A549 (cell line): ENCODE measurements at regions not wholly inside any gene's neighbourhood (a gene's known extent, or its start where the extent isn't known, plus 50 kb on each side); places are given as distances from the start of the nearest gene placed in this dataset.

Source experiments
- ATAC-seq, 2 experiments: fragments of 200-7000 bp in 1 of 2; fragments of >200 bp in 1 of 2; cut with Nextera tagmentation in 1 of 2; cut with Tn5 transposase in 1 of 2; 3 replicates each; pipeline versions ENCODE4 v1.8.0 to v1.9.1; 2018 to 2020; ENCODE audit warnings: mild to moderate bottlenecking in 1 of 2, moderate library complexity in 1 of 2
- CTCF ChIA-PET: fragments of 300-600 bp; sonication (Branson Sonifier 250); formaldehyde crosslinking; extraction: SDS; loops from one replicate; lab custom pipeline; 2021; ENCODE audit warnings: antibody characterized with exemption, inconsistent platforms; lab: Yijun Ruan, JAX
- POLR2A ChIA-PET: fragments of 350-600 bp; formaldehyde crosslinking; extraction: SDS; loops from one replicate; lab custom pipeline; 2021; ENCODE audit warnings: antibody characterized with exemption, inconsistent platforms; lab: Yijun Ruan, JAX
- DNase-seq, 2 experiments: peaks; one replicate each; pipeline versions ENCODE4 v3.0.0 to v3.0.0-alpha.2; 2011 to 2016; ENCODE audit warnings: low read depth in 1 of 2, low spot score in 1 of 2
- FAIRE-seq: peaks from 2 replicates; lab custom pipeline; 2011; peaks lifted over from hg19 to GRCh38; lab: Jason Lieb, UNC
- H3K27ac ChIP-seq, 2 experiments: fragments of >200 bp; sonication (Bioruptor Twin); formaldehyde crosslinking; 3 replicates each; pipeline ENCODE4 v1.5.1; 2016 to 2017
- H3K4me1 ChIP-seq: fragments of >200 bp; sonication (Bioruptor Twin); formaldehyde crosslinking; 3 replicates; pipeline ENCODE4 v1.6.1; 2016
- H3K4me2 ChIP-seq: fragments of >200 bp; sonication (Bioruptor Twin); formaldehyde crosslinking; 3 replicates; pipeline ENCODE4 v1.6.1; 2016
- H3K4me3 ChIP-seq: fragments of >200 bp; sonication (Bioruptor Twin); formaldehyde crosslinking; 3 replicates; pipeline ENCODE4 v1.5.1; 2016
- H3K9me3 ChIP-seq: fragments of >200 bp; sonication (Bioruptor Twin); formaldehyde crosslinking; 3 replicates; pipeline ENCODE4 v1.6.1; 2016
- BHLHE40 ChIP-seq: IDR thresholded peaks from 2 replicates; pipeline ENCODE4 v1.6.1; 2012; ENCODE audit warnings: low read depth, low read length, inconsistent platforms
- CBX2 ChIP-seq: fragments of 200-600 bp; sonication (generic); IDR thresholded peaks from 2 replicates; pipeline ENCODE4 v1.6.1; 2016; ENCODE audit warnings: low read depth, mild to moderate bottlenecking, borderline replicate concordance
- CBX8 ChIP-seq: fragments of 200-600 bp; sonication (generic); IDR thresholded peaks from 2 replicates; pipeline ENCODE4 v1.6.1; 2016
- CHD4 ChIP-seq: fragments of 200-600 bp; sonication (generic); IDR thresholded peaks from 2 replicates; pipeline ENCODE4 v1.6.1; 2016; ENCODE audit warnings: antibody characterized with exemption, mild to moderate bottlenecking, borderline replicate concordance
- EHF ChIP-seq: fragments of 250-450 bp; sonication (Bioruptor Pico); IDR thresholded peaks from 2 replicates; pipeline ENCODE4 v1.5.0; 2020; ENCODE audit warnings: mild to moderate bottlenecking
- EP300 ChIP-seq, 2 experiments: fragments of >200 bp; sonication (Bioruptor Twin); formaldehyde crosslinking; IDR thresholded peaks; 2 replicates in 1 of 2; 3 replicates in 1 of 2; pipeline ENCODE4 v1.6.1; 2016 to 2017
- FOSB ChIP-seq: fragments of 250-450 bp; sonication (Bioruptor Pico); IDR thresholded peaks from 2 replicates; pipeline ENCODE4 v1.5.0; 2020; ENCODE audit warnings: mild to moderate bottlenecking, moderate library complexity
- GATA3 ChIP-seq: IDR thresholded peaks from 2 replicates; pipeline ENCODE4 v1.6.1; 2012; ENCODE audit warnings: borderline replicate concordance
- HDAC2 ChIP-seq: fragments of 200-600 bp; sonication (generic); IDR thresholded peaks from 2 replicates; pipeline ENCODE4 v1.6.1; 2016
- HEYL ChIP-seq: fragments of 250-450 bp; sonication (Bioruptor Pico); IDR thresholded peaks from 2 replicates; pipeline ENCODE4 v1.8.0; 2021; ENCODE audit warnings: mild to moderate bottlenecking, moderate library complexity
- HOXA7 ChIP-seq: fragments of 250-450 bp; sonication (Bioruptor Pico); IDR thresholded peaks from 2 replicates; pipeline ENCODE4 v1.5.0; 2020; ENCODE audit warnings: mild to moderate bottlenecking, moderate library complexity
- JUNB ChIP-seq: fragments of >200 bp; sonication (Bioruptor Twin); formaldehyde crosslinking; IDR thresholded peaks from 2 replicates; pipeline ENCODE4 v1.6.1; 2016
- KDM1A ChIP-seq: fragments of 200-600 bp; sonication (generic); IDR thresholded peaks from 2 replicates; pipeline ENCODE4 v1.6.1; 2016; ENCODE audit warnings: low read depth, mild to moderate bottlenecking
- MAX ChIP-seq: IDR thresholded peaks from 2 replicates; pipeline ENCODE4 v1.6.1; 2012
- MAZ ChIP-seq: fragments of 150-350 bp; IDR thresholded peaks from 2 replicates; pipeline ENCODE4 v1.6.1; 2014; ENCODE audit warnings: antibody characterized with exemption, low read depth, low read length, borderline replicate concordance
- NFE2L2 ChIP-seq: fragments of 150-350 bp; conservative IDR thresholded peaks from 2 replicates; pipeline ENCODE4 v1.6.1; 2014; ENCODE audit warnings: low read length
- NR3C1 ChIP-seq: fragments of >200 bp; sonication (Bioruptor Twin); formaldehyde crosslinking; IDR thresholded peaks from 3 replicates; pipeline ENCODE4 v1.6.1; 2017
- PBX3 ChIP-seq: IDR thresholded peaks from 2 replicates; pipeline ENCODE4 v1.6.1; 2012
- POLR2A ChIP-seq: IDR thresholded peaks from 2 replicates; pipeline ENCODE4 v1.6.1; 2012; ENCODE audit warnings: mild to moderate bottlenecking, low read length
- RAD21 ChIP-seq, 2 experiments: fragments of >200 bp in 1 of 2; sonication (Bioruptor Twin) in 1 of 2; formaldehyde crosslinking in 1 of 2; IDR thresholded peaks in 1 of 2; conservative IDR thresholded peaks in 1 of 2; 2 replicates in 1 of 2; 3 replicates in 1 of 2; pipeline ENCODE4 v1.6.1; 2012 to 2018; ENCODE audit warnings: inconsistent platforms in 1 of 2
- RARB ChIP-seq: fragments of 250-450 bp; sonication (Bioruptor Pico); IDR thresholded peaks from 2 replicates; pipeline ENCODE4 v1.8.0; 2021; ENCODE audit warnings: mild to moderate bottlenecking, moderate library complexity
- RCOR1 ChIP-seq: fragments of 150-350 bp; IDR thresholded peaks from 2 replicates; pipeline ENCODE4 v1.6.1; 2014; ENCODE audit warnings: antibody characterized with exemption, low read length, low read depth
- RFX5 ChIP-seq: fragments of 450-650 bp; IDR thresholded peaks from 2 replicates; pipeline ENCODE4 v1.7.1; 2014; ENCODE audit warnings: antibody characterized with exemption, mild to moderate bottlenecking, moderate library complexity
- RNF2 ChIP-seq: fragments of 200-600 bp; sonication (generic); IDR thresholded peaks from 2 replicates; pipeline ENCODE4 v1.6.1; 2016; ENCODE audit warnings: low read depth, mild to moderate bottlenecking, antibody characterized with exemption, moderate library complexity, borderline replicate concordance
- SMC3 ChIP-seq: fragments of >200 bp; sonication (Bioruptor Twin); formaldehyde crosslinking; IDR thresholded peaks from 3 replicates; pipeline ENCODE4 v1.6.1; 2018; ENCODE audit warnings: inconsistent platforms
- SREBF2 ChIP-seq: fragments of 450-650 bp; IDR thresholded peaks from 2 replicates; pipeline ENCODE4 v1.6.1; 2014; ENCODE audit warnings: mild to moderate bottlenecking, moderate library complexity
- TFCP2L1 ChIP-seq: fragments of 250-450 bp; sonication (Bioruptor Pico); IDR thresholded peaks from 2 replicates; pipeline ENCODE4 v1.5.0; 2021; ENCODE audit warnings: mild to moderate bottlenecking
- ZFP36 ChIP-seq: fragments of 450-650 bp; IDR thresholded peaks from 2 replicates; pipeline ENCODE4 v1.6.1; 2014; ENCODE audit warnings: borderline replicate concordance; ENCODE audit not compliant: partially characterized antibody
- WGBS: methylation state at CpG from one replicate; pipeline ENCODE4 v1.1.6; 2017; ENCODE audit errors: missing lambda C conversion rate; 5-methylcytosine and 5-hydroxymethylcytosine counted together
- TF ChIP-seq, protein P1 (sequence below): fragments of >200 bp; sonication (Bioruptor Twin); formaldehyde crosslinking; IDR thresholded peaks from 3 replicates; pipeline ENCODE4 v1.5.1; 2016
- TF ChIP-seq, protein P2 (sequence below): fragments of >200 bp; sonication (Bioruptor Twin); formaldehyde crosslinking; IDR thresholded peaks from 2 replicates; pipeline ENCODE4 v1.6.1; 2016
- TF ChIP-seq, protein P3 (sequence below): fragments of 150-350 bp; IDR thresholded peaks from 2 replicates; pipeline ENCODE4 v1.6.1; 2014; ENCODE audit warnings: low read depth, mild to moderate bottlenecking, low read length

DNA sequence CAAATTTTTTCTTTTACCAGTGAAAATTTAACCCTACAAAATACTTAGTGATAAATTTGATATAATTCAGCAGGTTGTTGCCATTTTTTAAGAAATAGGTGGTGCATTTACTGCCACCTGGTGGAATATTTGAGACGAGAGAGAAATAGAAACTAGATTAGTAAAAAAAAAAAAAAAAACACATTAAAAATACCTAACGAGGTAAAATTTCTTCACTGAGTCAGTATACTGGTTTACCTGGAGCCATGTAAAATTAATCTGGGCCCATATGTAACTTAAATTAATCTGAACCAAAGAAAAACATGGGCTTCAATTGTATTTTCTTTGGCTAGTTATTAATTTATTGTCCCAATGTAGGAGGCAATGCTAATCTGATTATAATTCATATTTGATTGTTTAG lies 520.8 kb downstream of the EPM2A start:
- 3% methylated on average over 2 of the region's 2 CpGs for WGBS
- H3K27ac ChIP-seq, result no peak overlapping the region
- ATAC-seq, result no peak
- DNase-seq, result peak in 1 of 2 experiments; percentile 13
- no peak for FAIRE-seq
- ChIA-PET POLR2A (no interaction called here), CTCF (interaction anchor here (1.7 to 2.1 kb wide), 2 partner anchors 8 to 11 kb away, joined by 5 to 6 read pairs; no protein-coding TSS in a partner anchor)
- H3K4me1 ChIP-seq, result no peaks in the 10 kb centered on the region
- no peak overlapping the region for H3K4me3 ChIP-seq
- H3K4me2 ChIP-seq, result peak overlapping the region; percentile 31; the same call in 1 of the 3 replicates
- H3K9me3 ChIP-seq, result no peaks in the 10 kb centered on the region
- TF ChIP-seq RAD21 (conservative IDR thresholded peaks at IDR 0.05 in 1 of 2, IDR thresholded peaks at IDR 0.05 in 1 of 2) (peak; percentile 46 to 67), HEYL (CRISPR knock-in tag) (no peak), SMC3 (peak; percentile 71)
- TF ChIP-seq, protein P1, sequence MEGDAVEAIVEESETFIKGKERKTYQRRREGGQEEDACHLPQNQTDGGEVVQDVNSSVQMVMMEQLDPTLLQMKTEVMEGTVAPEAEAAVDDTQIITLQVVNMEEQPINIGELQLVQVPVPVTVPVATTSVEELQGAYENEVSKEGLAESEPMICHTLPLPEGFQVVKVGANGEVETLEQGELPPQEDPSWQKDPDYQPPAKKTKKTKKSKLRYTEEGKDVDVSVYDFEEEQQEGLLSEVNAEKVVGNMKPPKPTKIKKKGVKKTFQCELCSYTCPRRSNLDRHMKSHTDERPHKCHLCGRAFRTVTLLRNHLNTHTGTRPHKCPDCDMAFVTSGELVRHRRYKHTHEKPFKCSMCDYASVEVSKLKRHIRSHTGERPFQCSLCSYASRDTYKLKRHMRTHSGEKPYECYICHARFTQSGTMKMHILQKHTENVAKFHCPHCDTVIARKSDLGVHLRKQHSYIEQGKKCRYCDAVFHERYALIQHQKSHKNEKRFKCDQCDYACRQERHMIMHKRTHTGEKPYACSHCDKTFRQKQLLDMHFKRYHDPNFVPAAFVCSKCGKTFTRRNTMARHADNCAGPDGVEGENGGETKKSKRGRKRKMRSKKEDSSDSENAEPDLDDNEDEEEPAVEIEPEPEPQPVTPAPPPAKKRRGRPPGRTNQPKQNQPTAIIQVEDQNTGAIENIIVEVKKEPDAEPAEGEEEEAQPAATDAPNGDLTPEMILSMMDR, result peak; percentile 63

- POLR2A ChIA-PET, result no interaction called here
- FAIRE-seq (no peak), DNase-seq (no peak), ATAC-seq (no peak)
- Histone ChIP-seq H3K4me2 (no peak overlapping the region), H3K9me3 (no peaks in the 10 kb centered on the region), H3K4me3 (no peak overlapping the region), H3K4me1 (no peaks in the 10 kb centered on the region), H3K27ac (no peak overlapping the region)
- TF ChIP-seq CBX2 (no peak), SREBF2 (no peak), RAD21 (conservative IDR thresholded peaks at IDR 0.05 in 1 of 2, IDR thresholded peaks at IDR 0.05 in 1 of 2) (no peak), MAZ (no peak), CBX8 (no peak), RCOR1 (no peak), JUNB (no peak), GATA3 (no peak), HEYL (CRISPR knock-in tag) (no peak), HOXA7 (CRISPR knock-in tag) (no peak), POLR2A (no peak), NR3C1 (no peak), ZFP36 (no peak)
- TF ChIP-seq, protein P2, sequence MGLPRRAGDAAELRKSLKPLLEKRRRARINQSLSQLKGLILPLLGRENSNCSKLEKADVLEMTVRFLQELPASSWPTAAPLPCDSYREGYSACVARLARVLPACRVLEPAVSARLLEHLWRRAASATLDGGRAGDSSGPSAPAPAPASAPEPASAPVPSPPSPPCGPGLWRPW, result no peak
- CTCF ChIA-PET, result no interaction called here
- 73% methylated on average over 3 of the region's 3 CpGs for WGBS
Measured at GRCh38 chr6:145224450-145224849, 510.9 kb downstream of the EPM2A start.

- H3K27ac ChIP-seq, result no peak overlapping the region
- FAIRE-seq, result no peak
- no peak overlapping the region for H3K4me2 ChIP-seq
- ChIA-PET POLR2A (no interaction called here), CTCF (no interaction called here)
- 22% methylated on average over 3 of the region's 3 CpGs for WGBS
- no peaks in the 10 kb centered on the region for H3K9me3 ChIP-seq
- no peak overlapping the region for H3K4me3 ChIP-seq
- DNase-seq, result no peak
- no peaks in the 10 kb centered on the region for H3K4me1 ChIP-seq
- no peak for TF ChIP-seq FOSB (CRISPR knock-in tag)
- ATAC-seq, result no peak
Measured at GRCh38 chr6:145225500-145225899, 509.8 kb downstream of the EPM2A start.

DNA sequence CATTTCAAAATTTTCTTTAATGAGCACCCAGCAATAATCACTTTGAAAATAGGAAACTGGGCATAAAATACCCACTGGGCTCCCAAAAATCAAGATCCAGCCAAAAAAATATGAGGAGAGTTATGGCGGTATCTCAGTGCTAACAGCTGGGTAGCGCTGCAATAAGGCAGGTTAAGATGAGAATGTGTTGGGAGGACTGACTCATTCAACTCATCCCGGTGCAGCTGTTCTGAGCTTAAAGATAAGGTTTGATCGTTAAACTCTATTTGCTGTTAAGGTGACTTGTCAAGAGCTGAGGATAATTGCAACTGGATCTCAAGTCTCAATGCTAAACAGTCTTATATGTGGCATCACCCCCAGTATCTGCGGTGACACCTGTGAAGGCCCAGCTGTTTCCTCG lies 507.7 kb downstream of the EPM2A start:
- FAIRE-seq, result no peak
- DNase-seq, result no peak
- Histone ChIP-seq H3K4me2 (no peak overlapping the region), H3K4me1 (no peaks in the 10 kb centered on the region), H3K9me3 (no peaks in the 10 kb centered on the region), H3K27ac (no peak overlapping the region), H3K4me3 (no peak overlapping the region)
- CTCF ChIA-PET, result no interaction called here
- TF ChIP-seq MAZ (no peak), NFE2L2 (no peak), MAX (no peak), SREBF2 (no peak), PBX3 (no peak), EP300 (IDR thresholded peaks at IDR 0.05) (no peak), JUNB (no peak), CBX8 (no peak), RFX5 (no peak), TFCP2L1 (CRISPR knock-in tag) (no peak), HEYL (CRISPR knock-in tag) (no peak), EHF (CRISPR knock-in tag) (no peak), RARB (no peak), HDAC2 (no peak), CHD4 (no peak), KDM1A (no peak), BHLHE40 (no peak), RNF2 (no peak)
- TF ChIP-seq, protein P3, sequence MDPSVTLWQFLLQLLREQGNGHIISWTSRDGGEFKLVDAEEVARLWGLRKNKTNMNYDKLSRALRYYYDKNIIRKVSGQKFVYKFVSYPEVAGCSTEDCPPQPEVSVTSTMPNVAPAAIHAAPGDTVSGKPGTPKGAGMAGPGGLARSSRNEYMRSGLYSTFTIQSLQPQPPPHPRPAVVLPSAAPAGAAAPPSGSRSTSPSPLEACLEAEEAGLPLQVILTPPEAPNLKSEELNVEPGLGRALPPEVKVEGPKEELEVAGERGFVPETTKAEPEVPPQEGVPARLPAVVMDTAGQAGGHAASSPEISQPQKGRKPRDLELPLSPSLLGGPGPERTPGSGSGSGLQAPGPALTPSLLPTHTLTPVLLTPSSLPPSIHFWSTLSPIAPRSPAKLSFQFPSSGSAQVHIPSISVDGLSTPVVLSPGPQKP, result no peak
- ATAC-seq, result no peak
- POLR2A ChIA-PET, result no interaction called here
- WGBS, result 78% methylated on average over 6 of the region's 6 CpGs
